Prostate gland (tissue), 2 donors: ENCODE measurements at regions not wholly inside any gene's neighbourhood (a gene's known extent, or its start where the extent isn't known, plus 50 kb on each side); places are given as distances from the start of the nearest gene placed in this dataset.
"Not testable (repeated sequence)": the region's sequence is repeated elsewhere in the genome, so short reads cannot be mapped to it uniquely, and the experiment has no call there.

ENCODE experiments used
- DNase-seq: peaks from one replicate; pipeline ENCODE4 v3.0.0-alpha.2; 2019; ENCODE audit warnings: low spot score
- H3K27ac ChIP-seq, 2 donors: fragments of 200-600 bp; sonication (generic); 2 replicates each; pipeline ENCODE4 v1.5.1; 2017 to 2019
- H3K27me3 ChIP-seq: fragments of 200-600 bp; sonication (generic); replicated peaks from 2 replicates; pipeline ENCODE4 v1.5.1; 2019; ENCODE audit not compliant: insufficient read depth
- H3K36me3 ChIP-seq, 2 donors: fragments of 200-600 bp; sonication (generic); 1 replicate in 1 of 2; 2 replicates in 1 of 2; pipeline versions ENCODE4 v1.5.1 to v1.8.1; 2017 to 2019
- H3K4me1 ChIP-seq: fragments of 200-600 bp; sonication (generic); replicated peaks from 2 replicates; pipeline ENCODE4 v1.5.1; 2019
- H3K4me3 ChIP-seq, 2 donors: fragments of 200-600 bp; sonication (generic); 2 replicates each; pipeline ENCODE4 v1.5.1; 2017 to 2019
- H3K9me3 ChIP-seq: fragments of 200-600 bp; sonication (generic); 2 replicates; pipeline ENCODE4 v1.5.1; 2017
- POLR2A ChIP-seq: fragments of 450-650 bp; IDR thresholded peaks from one replicate; pipeline ENCODE4 v1.6.1; 2016; ENCODE audit warnings: antibody characterized with exemption, mild to moderate bottlenecking
- POLR2AphosphoS5 ChIP-seq: sonication (generic); formaldehyde crosslinking; IDR thresholded peaks from one replicate; pipeline ENCODE4 v1.6.1; 2017; ENCODE audit warnings: antibody characterized with exemption
- WGBS: methylation state at CpG from one replicate; pipeline ENCODE4 v1.1.5; 2018; 5-methylcytosine and 5-hydroxymethylcytosine counted together
- intact Hi-C: fragments of 100-400 bp; cut with DNase I; formaldehyde crosslinking; loops from one replicate; pipeline ENCODE4 v1.14.2; 2022
- TF ChIP-seq, protein P1 (sequence below), 4 experiments: fragments of 200-600 bp in 2 of 4; fragments of 450-650 bp in 2 of 4; sonication (generic) in 2 of 4; IDR thresholded peaks; 1 replicate in 3 of 4; 2 replicates in 1 of 4; pipeline ENCODE4 v1.5.1; 2016 to 2019; ENCODE audit warnings: antibody characterized with exemption in 4 of 4, mild to moderate bottlenecking in 2 of 4, moderate library complexity in 2 of 4

GRCh38 chr2:15756882-15757819, 165.5 kb downstream of the DDX1 start:
- Histone ChIP-seq H3K36me3 (no peaks in the 10 kb centered on the region), H3K4me1 (no peaks in the 10 kb centered on the region), H3K4me3 (no peak overlapping the region), H3K9me3 (no peaks in the 10 kb centered on the region), H3K27ac (no peak overlapping the region), H3K27me3 (no peaks in the 10 kb centered on the region)
- intact Hi-C loops = no loop called here
- WGBS = 89% methylated on average over 10 of the region's 10 CpGs
- no peak for DNase-seq
- no peak for TF ChIP-seq POLR2A
- no peak for TF ChIP-seq POLR2AphosphoS5
- TF ChIP-seq, protein P1, sequence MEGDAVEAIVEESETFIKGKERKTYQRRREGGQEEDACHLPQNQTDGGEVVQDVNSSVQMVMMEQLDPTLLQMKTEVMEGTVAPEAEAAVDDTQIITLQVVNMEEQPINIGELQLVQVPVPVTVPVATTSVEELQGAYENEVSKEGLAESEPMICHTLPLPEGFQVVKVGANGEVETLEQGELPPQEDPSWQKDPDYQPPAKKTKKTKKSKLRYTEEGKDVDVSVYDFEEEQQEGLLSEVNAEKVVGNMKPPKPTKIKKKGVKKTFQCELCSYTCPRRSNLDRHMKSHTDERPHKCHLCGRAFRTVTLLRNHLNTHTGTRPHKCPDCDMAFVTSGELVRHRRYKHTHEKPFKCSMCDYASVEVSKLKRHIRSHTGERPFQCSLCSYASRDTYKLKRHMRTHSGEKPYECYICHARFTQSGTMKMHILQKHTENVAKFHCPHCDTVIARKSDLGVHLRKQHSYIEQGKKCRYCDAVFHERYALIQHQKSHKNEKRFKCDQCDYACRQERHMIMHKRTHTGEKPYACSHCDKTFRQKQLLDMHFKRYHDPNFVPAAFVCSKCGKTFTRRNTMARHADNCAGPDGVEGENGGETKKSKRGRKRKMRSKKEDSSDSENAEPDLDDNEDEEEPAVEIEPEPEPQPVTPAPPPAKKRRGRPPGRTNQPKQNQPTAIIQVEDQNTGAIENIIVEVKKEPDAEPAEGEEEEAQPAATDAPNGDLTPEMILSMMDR (IDR thresholded peaks at IDR 0.05) = no peak

GRCh38 chr2:15757820-15758586, 166.3 kb downstream of the DDX1 start:
- H3K4me3 ChIP-seq = no peak overlapping the region
- DNase-seq = no peak
- H3K9me3 ChIP-seq = no peaks in the 10 kb centered on the region
- H3K36me3 ChIP-seq = no peaks in the 10 kb centered on the region
- WGBS = 98% methylated on average over 8 of the region's 8 CpGs
- intact Hi-C loops = no loop called here
- H3K27me3 ChIP-seq = no peaks in the 10 kb centered on the region
- H3K27ac ChIP-seq = no peak overlapping the region
- TF ChIP-seq POLR2A = no peak
- TF ChIP-seq POLR2AphosphoS5 = no peak
- TF ChIP-seq, protein P1 (IDR thresholded peaks at IDR 0.05) = no peak
- H3K4me1 ChIP-seq = no peaks in the 10 kb centered on the region

GRCh38 chr2:15758848-15759247, 167.2 kb downstream of the DDX1 start:
- 92% methylated on average over 7 of the region's 7 CpGs for WGBS
- DNase-seq = no peak
- Histone ChIP-seq H3K27me3 (no peaks in the 10 kb centered on the region), H3K36me3 (no peaks in the 10 kb centered on the region), H3K4me1 (no peaks in the 10 kb centered on the region), H3K9me3 (no peaks in the 10 kb centered on the region), H3K27ac (no peak overlapping the region), H3K4me3 (no peak overlapping the region)
- TF ChIP-seq POLR2AphosphoS5 = no peak
- intact Hi-C loops = no loop called here

DNA sequence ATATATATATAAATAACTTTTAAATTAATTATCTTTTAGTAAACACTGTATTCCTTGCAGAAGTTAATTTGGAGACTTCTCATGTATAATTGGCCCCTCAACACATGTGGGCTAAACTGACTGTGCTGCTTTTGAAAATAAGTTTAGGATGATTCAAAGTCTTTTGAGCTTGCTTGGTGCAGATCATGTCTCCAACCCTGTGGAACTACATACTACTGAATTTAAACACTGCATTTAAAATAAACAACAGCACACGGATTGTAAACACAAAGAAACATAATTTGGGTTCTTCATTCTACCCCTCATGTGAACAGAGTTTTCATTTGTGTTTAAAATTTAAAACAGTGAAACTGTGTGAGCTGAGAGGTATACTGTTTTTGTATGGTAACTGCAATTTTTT, 167.7 kb downstream of the DDX1 start:
- TF ChIP-seq POLR2A (no peak), POLR2AphosphoS5 (no peak)
- TF ChIP-seq, protein P1 (IDR thresholded peaks at IDR 0.05) = no peak
- H3K9me3 ChIP-seq = no peaks in the 10 kb centered on the region
- no peaks in the 10 kb centered on the region for H3K4me1 ChIP-seq
- H3K36me3 ChIP-seq = no peaks in the 10 kb centered on the region
- no peak overlapping the region for H3K4me3 ChIP-seq
- H3K27me3 ChIP-seq = no peaks in the 10 kb centered on the region
- no peak for DNase-seq
- WGBS = 93% methylated on average over 1 of the region's 1 CpG
- intact Hi-C loops = no loop called here
- no peak overlapping the region for H3K27ac ChIP-seq

DNA sequence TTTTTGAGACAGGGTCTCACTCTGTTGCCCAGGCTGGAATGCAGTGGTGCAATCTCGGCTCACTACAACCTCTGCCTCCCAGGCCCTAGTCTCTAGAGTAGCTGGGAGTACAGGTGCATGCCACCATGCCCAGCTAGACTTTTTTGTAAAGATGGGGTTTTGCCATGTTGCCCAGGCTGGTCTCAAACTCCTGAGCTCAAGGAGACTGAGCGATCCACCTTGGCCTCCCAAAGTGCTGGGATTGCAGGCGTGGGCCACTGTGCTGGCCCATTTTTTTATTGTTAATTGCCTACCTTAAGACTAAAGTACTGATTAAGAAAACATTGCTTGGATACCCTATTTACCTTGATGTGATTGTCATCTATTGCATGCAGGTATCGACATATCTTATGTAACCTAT, 168.1 kb downstream of the DDX1 start:
- H3K9me3 ChIP-seq, H3K27me3 ChIP-seq, intact Hi-C loops, H3K4me3 ChIP-seq, DNase-seq, H3K27ac ChIP-seq, H3K4me1 ChIP-seq, H3K36me3 ChIP-seq: not testable (repeated sequence)
- WGBS = 61% methylated on average over 4 of the region's 4 CpGs
